SKM-1 treated with dmso at 0.1 percent for 144 hours (cell line): ENCODE measurements at regions not wholly inside any gene's neighbourhood (a gene's known extent, or its start where the extent isn't known, plus 50 kb on each side); places are given as distances from the start of the nearest gene placed in this dataset.
"Not testable (repeated sequence)": the region's sequence is repeated elsewhere in the genome, so short reads cannot be mapped to it uniquely, and the experiment has no call there.

Source experiments
- DNase-seq: peaks from one replicate; lab custom pipeline; 2025; ENCODE audit not compliant: unreplicated experiment; lab: John Stamatoyannopoulos, UW

DNA sequence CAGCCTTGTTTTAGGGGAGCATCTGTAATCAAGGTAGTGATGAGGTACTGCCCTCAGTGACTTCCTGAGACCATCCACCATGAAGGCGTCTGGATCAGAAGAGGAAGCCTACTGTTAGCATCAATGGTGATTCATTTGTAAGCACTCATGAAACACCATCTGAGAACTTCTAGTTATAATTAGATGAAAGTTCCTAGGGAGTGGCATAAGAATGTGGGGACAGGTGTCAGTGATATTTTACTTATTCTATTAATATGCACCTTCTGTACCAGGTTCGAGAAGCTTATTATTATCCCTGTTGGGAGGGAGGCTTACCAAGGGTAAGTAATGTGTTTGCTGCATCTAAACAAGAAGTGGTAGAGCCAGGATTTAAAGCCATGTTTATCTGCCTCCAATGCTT, 295.8 kb upstream of the TBL1XR1 start:
- no peak for DNase-seq

DNA sequence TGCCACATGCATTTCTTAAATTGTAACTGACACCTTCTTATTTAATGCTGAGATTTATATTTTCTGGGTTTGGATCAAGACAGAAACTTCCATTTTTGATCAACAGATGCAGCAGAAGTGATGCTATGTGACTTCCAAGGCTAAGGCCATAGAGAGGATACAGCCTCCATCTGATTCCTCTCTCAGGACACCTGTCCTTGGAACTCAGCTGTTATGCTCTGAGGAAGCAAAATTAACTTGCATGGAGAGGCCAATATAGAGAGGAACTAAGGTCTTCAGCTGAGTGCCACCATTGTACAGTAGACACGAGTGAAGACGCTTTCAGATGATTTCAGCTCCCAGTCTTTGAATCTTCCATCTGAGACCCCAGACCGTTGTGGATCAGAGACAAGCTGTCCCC, 296.9 kb upstream of the TBL1XR1 start:
- no peak for DNase-seq

DNA sequence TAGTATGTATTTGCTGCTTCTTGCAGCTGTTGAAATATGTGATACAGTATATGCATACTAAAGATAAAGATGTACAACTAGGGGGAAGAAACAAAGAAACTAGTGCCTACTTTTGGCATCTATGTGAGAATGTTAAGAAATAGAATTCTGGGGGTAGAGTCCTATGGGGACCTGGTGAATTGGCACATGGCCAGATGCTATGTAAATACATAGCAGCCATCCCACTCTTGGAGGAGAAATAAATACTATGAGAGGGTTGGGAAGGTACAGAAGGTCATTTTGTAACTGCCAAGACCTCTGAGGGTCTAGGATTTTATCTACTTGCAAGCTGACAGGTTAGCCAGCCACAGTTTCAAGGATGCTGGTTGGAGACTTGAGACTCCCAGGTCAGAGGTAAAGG, 298.3 kb upstream of the TBL1XR1 start:
- DNase-seq = no peak

DNA sequence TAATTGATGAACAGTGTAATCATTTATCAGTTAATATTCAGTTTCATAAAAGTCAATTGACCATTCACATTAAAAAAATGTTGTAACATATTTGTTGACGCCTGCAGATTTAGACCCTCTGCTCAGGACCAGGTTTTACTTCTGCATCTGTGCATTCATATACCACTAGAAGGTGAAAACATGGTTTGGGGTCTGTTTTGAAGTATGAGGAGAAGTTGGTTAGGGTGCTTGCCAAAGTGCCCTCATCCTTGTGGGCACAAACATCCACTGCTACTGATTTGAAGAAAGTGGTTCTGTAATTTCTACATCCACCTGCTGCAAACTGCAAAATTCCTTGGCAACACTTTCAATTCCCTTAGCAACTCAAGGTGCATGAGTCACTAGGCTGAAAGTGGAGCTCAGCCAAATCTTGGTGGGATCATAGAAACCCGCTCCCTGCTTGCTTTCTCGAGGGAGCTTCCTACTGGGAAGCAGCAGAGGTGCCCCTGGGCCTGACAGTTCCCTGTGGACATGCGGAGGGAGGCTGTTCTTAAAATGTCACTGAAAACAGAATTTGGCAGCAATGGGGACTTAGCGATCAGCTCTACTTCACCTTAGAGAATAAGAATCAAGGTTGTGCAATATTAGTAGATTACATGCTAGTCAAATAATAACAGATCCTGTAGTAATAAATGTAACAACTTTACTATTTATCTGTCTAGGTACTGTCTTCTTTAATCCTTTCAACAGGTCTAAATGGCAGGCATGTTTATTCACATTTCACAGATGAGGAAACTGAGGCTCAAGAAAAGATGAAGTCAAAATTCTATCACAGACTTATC, 301.0 kb upstream of the TBL1XR1 start:
- no peak for DNase-seq

DNA sequence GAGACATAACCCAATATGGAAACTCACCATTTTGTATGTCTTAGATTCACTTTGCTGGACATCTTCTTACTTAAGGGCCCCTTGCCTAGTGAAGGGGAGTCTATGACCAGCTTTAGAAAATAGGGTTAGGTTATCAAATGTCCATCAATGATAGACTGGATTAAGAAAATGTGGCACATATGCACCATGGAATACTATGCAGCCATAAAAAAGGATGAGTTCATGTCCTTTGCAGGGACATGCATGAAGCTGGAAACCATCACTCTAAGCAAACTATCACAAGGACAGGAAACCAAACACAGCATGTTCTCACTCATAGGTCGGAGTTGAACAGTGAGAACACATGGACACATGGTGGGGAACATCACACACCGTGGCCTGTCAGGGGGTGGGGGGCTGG, 301.8 kb upstream of the TBL1XR1 start:
- not testable (repeated sequence) for DNase-seq

DNA sequence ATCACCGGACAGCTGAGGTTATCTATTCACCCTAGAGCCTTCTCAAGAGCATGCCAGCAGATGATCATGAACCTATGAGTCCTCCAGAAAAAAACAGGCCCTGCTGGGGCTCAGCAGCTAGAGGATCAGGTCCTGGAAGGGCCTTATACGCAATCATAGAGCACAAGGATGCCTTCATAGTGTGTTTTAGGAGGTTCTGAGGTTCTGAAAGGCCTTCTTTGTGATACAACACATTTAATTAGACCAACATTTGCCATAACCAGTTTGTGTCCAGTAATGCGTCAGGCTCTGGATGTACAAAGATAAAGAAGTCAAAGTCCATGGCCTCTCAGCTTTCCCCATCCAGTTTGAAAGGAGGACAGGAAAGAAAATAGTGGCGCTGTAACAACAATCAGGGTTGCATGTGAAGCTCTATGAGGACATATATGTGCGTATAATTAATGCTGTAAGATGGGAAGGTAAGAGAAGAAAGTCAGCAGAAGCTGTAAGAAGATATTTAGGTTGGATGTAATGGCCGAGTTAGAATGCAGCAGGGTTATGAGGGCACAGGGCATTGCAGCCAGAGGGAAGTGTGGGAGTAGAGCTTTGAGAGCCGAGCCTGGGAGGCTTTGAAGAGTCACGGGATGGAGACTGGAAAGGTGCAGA, 302.6 kb upstream of the TBL1XR1 start:
- DNase-seq = no peak

DNA sequence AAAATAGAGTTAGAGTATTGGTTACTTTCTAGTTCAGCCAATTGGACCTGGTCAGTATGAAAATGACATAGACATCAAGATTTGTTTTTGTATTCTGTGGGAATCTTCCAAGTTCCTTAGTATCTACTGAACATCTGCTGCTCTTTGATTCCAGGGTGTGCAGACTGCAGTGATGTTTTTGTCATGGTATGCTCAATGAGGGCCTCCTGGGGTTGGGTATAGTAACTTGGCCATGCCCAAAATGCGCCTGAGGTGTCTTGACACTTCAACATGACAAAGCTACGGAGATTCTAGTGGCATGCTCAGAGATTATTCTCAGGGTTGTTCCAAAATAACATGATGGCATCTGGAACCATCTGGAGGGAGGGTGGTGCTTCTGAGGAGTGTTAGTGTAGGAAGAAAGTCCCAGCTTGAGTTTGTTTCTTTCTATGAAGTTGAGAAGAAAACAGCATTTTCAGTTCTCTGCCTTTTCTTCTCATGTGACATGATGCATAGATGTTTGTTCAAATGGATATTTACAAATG, 313.5 kb upstream of the TBL1XR1 start:
- no peak for DNase-seq

DNA sequence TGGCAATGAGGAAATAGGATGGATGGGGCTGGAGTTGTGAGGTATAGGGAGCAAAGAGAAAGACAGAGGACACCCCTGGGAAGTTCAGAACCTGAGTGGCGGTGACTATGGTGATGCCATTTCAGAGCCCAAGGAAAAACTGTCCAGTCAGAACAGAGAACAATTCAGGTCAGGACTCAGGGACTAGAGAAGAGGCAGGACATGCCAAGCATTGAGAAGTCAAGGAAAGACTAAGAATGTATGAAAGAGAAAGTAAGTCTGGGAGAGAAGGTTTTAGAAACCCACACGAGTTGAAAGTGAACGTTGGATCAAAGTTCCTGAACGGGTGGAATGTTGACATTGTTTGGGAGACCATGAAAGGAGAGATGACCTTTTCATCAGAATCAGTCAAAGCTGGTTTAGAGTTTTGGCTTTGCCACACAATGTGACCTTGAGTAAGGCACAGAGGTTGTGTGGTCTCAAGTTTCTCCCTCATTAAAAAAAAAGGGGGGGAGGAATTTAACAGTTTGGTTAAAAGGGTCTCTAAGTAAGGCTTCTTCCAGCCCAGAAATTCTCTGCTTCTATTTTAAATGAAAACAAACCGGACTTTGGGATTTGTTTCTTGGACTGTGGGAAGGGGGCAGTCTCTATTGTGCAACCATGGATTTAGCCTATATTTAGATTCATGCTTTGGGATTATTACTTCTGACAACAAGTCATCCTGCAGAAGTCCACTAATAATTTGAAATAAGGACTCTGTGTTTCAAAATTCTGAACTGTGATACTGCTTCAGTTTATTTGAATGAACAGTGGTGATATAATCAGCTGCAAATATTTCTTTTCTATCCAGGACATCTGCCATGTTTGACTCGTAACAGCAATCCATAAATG, 315.9 kb upstream of the TBL1XR1 start:
- no peak for DNase-seq

DNA sequence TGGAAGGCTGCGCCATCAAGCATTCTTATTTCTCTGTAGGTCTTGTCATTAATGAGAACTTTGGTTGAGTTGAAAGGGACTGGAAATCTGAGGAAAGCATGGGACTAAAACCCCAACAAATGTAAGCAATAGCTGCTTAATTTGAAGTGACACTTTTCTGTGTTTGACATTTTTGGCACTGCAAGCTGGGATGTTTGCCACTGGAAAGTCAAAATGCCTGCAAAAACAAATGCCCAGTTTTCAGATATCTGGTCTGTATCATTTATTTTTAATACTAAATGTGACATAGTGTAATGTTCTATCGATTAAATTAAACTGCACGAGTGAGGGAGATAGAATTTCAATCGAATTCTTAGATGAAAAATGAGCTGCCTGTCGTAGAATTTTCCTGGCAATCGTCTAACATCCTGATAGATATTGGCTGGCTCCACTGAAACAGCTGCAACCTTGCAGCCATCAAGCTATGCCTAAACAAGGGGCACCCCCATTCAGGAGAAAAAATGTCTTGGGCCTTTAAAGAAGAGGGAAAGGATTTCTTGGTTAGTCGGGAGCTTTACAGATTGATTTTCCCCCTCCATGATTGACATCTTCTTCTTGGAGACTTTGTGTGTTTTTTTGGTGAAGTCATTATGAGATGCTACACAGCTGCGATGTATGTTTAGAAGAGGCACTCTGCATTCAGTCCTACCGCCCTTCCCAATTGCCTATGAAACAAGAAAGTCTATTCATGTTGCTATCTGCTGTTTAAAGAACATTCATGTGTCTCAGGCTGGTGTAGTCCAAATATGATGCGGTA, 316.7 kb upstream of the TBL1XR1 start:
- DNase-seq = no peak

DNA sequence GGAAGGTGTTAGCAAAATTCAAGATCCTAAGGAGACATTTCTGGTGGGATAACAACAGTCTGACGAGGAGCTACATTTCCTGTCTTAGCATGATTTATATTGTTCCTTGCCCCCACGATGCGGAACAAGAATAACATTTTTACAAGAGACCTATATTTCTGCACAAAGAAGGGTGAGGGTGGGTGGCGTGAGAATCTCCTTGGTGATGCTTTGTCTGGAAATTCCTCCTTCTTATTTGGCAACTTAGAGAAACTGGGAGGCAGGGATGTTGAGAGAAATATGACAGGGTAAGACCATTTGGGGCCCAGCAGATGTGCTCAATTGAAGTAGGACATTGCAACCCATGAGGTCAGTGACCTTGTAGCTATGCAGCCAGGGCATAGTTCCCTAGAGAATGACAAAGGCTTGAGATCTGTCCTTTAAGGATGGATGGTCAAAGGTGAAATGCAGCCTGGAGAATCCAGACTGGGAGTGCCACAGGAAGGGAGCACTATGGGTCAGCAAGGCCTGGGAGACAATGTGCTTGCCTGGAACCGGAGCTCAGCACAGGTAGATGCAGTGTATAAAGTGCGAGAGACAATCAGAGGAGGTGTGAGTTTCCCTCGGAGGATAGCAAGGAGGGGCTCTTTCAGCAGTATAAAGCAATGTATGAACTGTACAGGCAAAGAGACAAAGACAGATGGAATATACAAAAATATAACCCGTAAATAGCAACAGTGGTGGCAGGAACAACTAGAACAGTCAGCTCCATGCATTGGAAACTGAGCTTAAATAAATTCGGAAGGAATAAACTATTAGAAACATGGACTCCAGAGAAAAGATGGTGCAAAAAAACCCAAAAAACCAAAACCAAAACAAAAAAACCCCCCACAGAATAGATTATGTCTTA, 317.6 kb upstream of the TBL1XR1 start:
- no peak for DNase-seq

DNA sequence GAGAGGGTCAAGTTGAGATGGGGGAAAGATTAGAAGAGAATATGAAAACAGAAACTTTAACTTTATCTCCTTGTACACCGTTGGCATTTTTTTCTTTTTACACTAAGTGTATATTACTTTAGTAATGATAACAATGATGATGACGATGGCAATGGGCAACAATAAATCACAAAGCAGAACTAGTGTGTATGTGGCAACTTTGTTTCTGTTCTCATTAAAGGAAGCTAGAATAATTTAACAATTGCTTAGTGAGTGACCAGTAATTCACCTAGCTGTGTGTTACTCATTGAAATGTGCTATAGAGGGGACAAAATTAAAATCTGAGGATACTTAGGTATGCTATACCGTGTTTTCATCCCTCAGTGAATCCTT, 318.5 kb upstream of the TBL1XR1 start:
- DNase-seq = no peak

DNA sequence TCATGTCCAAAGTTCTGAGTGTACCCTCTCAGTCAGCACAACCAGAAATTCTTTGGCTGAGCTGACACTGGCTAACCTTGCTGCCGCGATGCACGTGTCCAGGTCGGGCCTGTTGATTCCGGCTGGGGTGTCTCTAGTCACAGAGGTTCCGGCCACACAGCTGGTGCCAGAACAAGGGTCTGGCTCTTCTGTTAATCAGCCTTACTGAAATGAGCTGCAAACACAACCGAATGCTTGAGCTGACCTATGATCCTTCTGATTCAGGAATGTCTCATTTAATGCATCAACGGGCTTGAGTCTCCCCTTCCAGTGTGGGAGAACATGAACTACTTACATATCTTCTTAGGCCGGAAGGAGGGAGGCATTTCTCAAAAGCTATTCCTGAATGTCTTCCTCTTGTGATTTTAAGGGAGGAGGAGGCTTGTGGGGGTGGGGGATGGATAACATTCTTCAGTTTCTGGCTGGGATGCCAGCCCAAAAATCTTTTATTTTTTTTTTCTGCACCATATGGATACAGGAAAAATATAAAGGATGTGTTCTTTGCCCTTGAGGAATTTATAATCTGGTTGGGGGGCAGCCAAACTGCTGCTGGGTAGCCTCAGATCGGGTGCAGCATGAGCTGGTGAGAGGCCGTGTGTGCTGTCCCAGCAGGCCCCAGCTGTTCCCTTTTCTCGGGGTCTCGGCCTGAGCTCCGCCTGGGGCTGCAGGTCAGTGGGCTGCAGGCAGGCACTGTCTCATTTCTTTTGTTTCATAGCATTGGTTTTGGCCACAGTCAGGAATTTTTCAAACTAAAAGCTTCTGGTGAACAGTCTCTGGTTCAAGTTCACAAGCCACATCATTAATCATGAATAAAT, 319.1 kb upstream of the TBL1XR1 start:
- DNase-seq = no peak

DNA sequence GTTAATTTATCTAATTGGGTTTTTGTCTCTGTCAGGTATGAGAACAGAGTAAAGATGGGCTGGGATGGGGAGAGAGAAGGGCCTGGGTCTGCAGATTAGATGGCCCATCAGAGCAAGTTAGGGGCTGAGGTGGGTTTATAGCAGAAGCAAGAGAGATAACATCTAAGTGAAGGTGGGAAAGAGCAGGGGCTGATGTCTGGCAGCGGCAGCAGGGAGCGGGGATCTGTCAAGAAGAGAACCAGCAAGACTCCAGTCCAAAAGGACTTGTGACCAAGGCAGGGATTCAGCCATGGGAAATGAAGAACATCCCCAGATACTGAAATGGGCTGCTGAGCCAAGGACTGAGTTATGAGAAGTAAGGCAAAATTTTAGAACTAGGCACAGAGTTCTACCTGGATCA, 320.6 kb upstream of the TBL1XR1 start:
- no peak for DNase-seq

DNA sequence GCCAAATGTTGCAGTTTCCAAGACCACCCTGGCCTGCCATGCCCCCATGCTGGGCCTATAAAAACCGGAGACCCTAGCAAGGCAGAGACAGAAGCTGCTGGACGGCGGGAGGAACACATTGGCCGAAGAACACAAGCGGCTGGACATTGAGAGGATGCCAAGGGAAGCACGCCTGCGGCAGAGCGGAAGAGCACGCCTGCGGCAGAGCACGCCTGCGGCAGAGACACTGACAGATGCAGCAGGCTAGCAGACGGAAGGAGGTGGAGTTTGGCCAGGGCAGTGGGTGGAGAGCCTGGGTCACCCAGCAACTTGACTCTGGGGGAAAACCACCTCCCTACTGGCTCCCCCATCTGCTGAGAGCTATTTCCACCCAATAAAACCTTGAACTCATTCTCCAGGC, 322.3 kb upstream of the TBL1XR1 start:
- DNase-seq = no peak

DNA sequence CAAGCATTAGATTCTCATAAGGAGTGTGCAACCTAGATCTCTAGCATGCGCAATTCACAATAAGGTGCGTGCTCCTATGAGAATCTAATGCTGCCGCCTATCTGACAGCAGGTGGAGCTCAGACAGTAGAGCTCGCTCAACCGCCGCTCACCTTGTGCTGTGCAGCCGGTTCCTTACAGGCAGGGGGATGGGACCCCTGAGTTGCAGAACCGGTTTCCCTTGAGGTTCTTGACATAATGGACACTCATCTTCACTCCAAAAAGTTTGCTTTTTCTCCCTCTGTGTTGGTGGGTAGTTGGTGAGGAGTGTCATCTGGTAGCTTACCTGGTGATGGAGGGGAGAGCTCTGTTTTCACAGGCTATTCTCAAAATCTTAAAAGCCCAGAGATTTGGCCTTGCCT, 324.0 kb upstream of the TBL1XR1 start:
- no peak for DNase-seq

DNA sequence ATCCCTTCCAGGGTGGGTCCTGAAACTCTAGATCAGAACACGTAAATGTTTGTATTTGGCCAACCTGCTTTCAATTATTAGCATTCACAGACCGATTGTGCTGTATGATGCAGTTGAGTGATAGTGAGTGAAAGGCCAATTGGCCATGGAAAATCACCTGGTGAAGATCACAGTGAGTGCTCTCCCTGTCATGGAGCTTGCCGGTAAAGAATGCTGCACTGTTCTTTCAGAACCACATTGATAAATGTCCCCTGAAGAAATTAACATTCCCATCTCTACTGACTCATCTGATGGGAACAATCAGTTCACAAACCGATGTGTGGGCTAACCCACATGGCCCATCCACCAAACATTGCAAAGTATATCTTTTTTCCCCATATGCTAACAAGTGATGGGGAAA, 324.8 kb upstream of the TBL1XR1 start:
- no peak for DNase-seq

DNA sequence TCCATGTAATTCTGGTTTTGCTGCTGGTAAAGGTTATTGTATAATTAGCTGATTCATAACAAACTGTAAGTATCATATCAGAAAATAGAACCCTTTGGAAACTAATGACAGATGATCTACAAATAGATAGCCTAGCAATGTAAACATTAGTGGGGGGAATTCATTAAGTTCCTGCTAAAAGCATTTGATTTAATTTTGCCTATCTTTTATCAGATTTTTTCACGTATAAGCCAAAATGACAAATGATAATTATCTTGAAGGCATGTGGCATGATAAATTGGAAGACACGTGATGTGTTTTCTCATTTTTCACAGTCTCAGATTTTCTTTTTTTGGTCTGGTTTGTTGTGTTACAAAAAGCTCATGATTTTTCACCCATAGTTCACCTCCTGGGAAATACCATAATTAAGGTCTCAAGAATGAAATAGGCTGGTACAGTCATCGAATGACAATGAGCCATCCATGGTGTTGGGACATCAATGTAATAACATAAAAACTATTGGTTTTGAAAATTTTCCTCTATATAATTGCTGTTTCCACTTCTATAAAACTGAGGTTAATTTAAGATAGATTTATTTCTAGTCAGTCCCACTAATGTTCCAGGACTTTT, 325.9 kb upstream of the TBL1XR1 start:
- DNase-seq = no peak

DNA sequence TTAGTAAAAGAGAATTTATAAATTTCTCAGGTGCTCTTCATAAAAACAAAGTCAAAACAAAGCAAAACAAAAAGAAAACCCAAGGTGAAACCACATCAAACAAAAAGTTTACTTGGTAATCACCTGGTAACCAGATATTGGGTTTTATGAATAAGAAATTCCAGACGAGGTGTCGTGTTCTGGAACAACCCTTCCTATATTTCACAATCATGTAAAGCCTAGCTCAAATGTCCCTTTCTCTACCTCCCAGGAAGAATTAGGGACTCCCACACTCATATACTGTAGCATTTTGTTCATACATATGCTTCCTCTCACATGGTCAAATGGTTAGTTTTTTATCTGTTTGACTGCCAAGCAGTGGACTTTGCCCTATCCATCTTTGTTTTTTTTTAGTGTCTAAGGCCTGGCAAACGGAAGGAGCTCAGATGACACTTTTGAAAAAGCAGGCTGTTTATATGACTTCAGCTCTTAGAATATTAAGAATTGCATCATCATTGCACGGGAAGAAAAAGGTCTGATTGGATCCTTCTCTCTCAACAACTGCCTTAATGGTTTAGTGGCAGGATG, 326.7 kb upstream of the TBL1XR1 start:
- DNase-seq = no peak
